GM23338 (cell line): ENCODE measurements at regions not wholly inside any gene's neighbourhood (a gene's known extent, or its start where the extent isn't known, plus 50 kb on each side); places are given as distances from the start of the nearest gene placed in this dataset.

Source experiments
- ATAC-seq: fragments of 200-7000 bp; cut with Tn5 transposase; 3 replicates; pipeline ENCODE4 v1.9.1; 2020
- DNase-seq: peaks from one replicate; pipeline ENCODE4 v3.0.0-alpha.2; 2015; ENCODE audit warnings: low spot score
- H2AFZ ChIP-seq: fragments of 200-600 bp; sonication (generic); 2 replicates; pipeline ENCODE4 v1.8.0; 2016; ENCODE audit warnings: antibody characterized with exemption, mild to moderate bottlenecking, moderate library complexity
- H3F3A ChIP-seq: fragments of 200-600 bp; sonication (generic); replicated peaks from 2 replicates; pipeline ENCODE4 v1.8.0; 2017; ENCODE audit warnings: antibody characterized with exemption, mixed run types, low read depth
- H3K27ac ChIP-seq: fragments of 200-600 bp; sonication (generic); 2 replicates; pipeline ENCODE4 v1.6.1; 2016; ENCODE audit warnings: low read depth
- H3K27me3 ChIP-seq: fragments of 200-600 bp; sonication (generic); 2 replicates; pipeline ENCODE4 v1.8.0; 2016; ENCODE audit warnings: mild to moderate bottlenecking, mixed run types, moderate library complexity; ENCODE audit not compliant: insufficient read depth
- H3K36me3 ChIP-seq: fragments of 200-600 bp; sonication (generic); 2 replicates; pipeline ENCODE4 v1.8.0; 2016; ENCODE audit warnings: mild to moderate bottlenecking; ENCODE audit not compliant: insufficient read depth
- H3K4me1 ChIP-seq: fragments of 200-600 bp; sonication (generic); 2 replicates; pipeline ENCODE4 v1.8.0; 2016; ENCODE audit warnings: mild to moderate bottlenecking, moderate library complexity; ENCODE audit not compliant: insufficient read depth
- H3K4me2 ChIP-seq: fragments of 200-600 bp; sonication (generic); 2 replicates; pipeline ENCODE4 v1.7.1; 2017; ENCODE audit warnings: mixed run types
- H3K4me3 ChIP-seq: fragments of 200-600 bp; sonication (generic); 2 replicates; pipeline ENCODE4 v1.6.1; 2016; ENCODE audit warnings: mixed run types
- H3K79me2 ChIP-seq: fragments of 200-600 bp; sonication (generic); replicated peaks from 2 replicates; pipeline ENCODE4 v1.8.0; 2017; ENCODE audit warnings: mild to moderate bottlenecking; ENCODE audit not compliant: insufficient read depth
- H3K9me2 ChIP-seq: fragments of 200-600 bp; sonication (generic); 2 replicates; pipeline ENCODE4 v1.8.0; 2017; ENCODE audit not compliant: insufficient read depth
- H4K20me1 ChIP-seq: fragments of 200-600 bp; sonication (generic); replicated peaks from 2 replicates; pipeline ENCODE4 v1.8.0; 2017; ENCODE audit warnings: mild to moderate bottlenecking; ENCODE audit not compliant: insufficient read depth
- H3K27ac Mint-ChIP-seq: 2 replicates; pipeline ENCODE4 v1.8.0; 2020; ENCODE audit warnings: inconsistent platforms, mild to moderate bottlenecking, moderate library complexity, mixed read lengths
- H3K27me3 Mint-ChIP-seq: 3 replicates; pipeline ENCODE4 v1.8.0; 2022; ENCODE audit warnings: low read depth, mild to moderate bottlenecking, moderate library complexity, mixed read lengths, inconsistent platforms; ENCODE audit not compliant: insufficient read depth, poor library complexity
- H3K36me3 Mint-ChIP-seq: 3 replicates; pipeline ENCODE4 v1.8.0; 2021; ENCODE audit warnings: low read depth, mild to moderate bottlenecking, inconsistent platforms, moderate library complexity, mixed read lengths
- H3K4me1 Mint-ChIP-seq: 3 replicates; pipeline ENCODE4 v1.8.0; 2020; ENCODE audit warnings: mild to moderate bottlenecking, inconsistent platforms, mixed read lengths
- H3K4me3 Mint-ChIP-seq: 3 replicates; pipeline ENCODE4 v1.8.0; 2021; ENCODE audit warnings: moderate library complexity, mild to moderate bottlenecking, inconsistent platforms, mixed read lengths
- H3K9me3 Mint-ChIP-seq: 3 replicates; pipeline ENCODE4 v1.8.0; 2020; ENCODE audit warnings: moderate library complexity, mild to moderate bottlenecking, inconsistent platforms, mixed read lengths
- CREB1 ChIP-seq: fragments of 250-450 bp; sonication (Bioruptor Pico); IDR thresholded peaks from 2 replicates; pipeline ENCODE4 v1.5.0; 2020; ENCODE audit warnings: low read depth, mild to moderate bottlenecking, moderate library complexity
- NANOG ChIP-seq: IDR thresholded peaks from 2 replicates; pipeline ENCODE4 v1.6.1; 2016; ENCODE audit warnings: antibody characterized with exemption, borderline replicate concordance
- POLR2AphosphoS5 ChIP-seq: IDR thresholded peaks from 2 replicates; pipeline ENCODE4 v1.6.1; 2016; ENCODE audit warnings: antibody characterized with exemption, low read depth
- STAT1 ChIP-seq: IDR thresholded peaks from one replicate; pipeline ENCODE4 v1.6.1; 2016; ENCODE audit warnings: antibody characterized with exemption; ENCODE audit not compliant: unreplicated experiment
- ZNF114 ChIP-seq: fragments of 250-450 bp; sonication (Bioruptor Pico); IDR thresholded peaks from 2 replicates; pipeline ENCODE4 v1.5.0; 2020; ENCODE audit warnings: mild to moderate bottlenecking, moderate library complexity
- ZNF331 ChIP-seq: fragments of 250-450 bp; sonication (Bioruptor Pico); IDR thresholded peaks from 2 replicates; pipeline ENCODE4 v1.5.0; 2020; ENCODE audit warnings: low read depth, mild to moderate bottlenecking, moderate library complexity
- TF ChIP-seq, protein P1 (sequence below), 2 experiments: fragments of 200-600 bp in 1 of 2; sonication (generic) in 1 of 2; conservative IDR thresholded peaks; 2 replicates each; pipeline versions ENCODE4 v1.5.1 to v1.6.1; 2016 to 2017; ENCODE audit warnings: antibody characterized with exemption in 2 of 2, low read depth in 2 of 2, mild to moderate bottlenecking in 2 of 2, moderate library complexity in 1 of 2
- TF ChIP-seq, protein P2 (sequence below): fragments of 250-450 bp; sonication (Bioruptor Pico); IDR thresholded peaks from 2 replicates; pipeline ENCODE4 v1.5.0; 2020; ENCODE audit warnings: mild to moderate bottlenecking, moderate library complexity
- TF ChIP-seq, protein P3 (sequence below): IDR thresholded peaks from 2 replicates; pipeline ENCODE4 v1.6.1; 2016; ENCODE audit warnings: antibody characterized with exemption

DNA sequence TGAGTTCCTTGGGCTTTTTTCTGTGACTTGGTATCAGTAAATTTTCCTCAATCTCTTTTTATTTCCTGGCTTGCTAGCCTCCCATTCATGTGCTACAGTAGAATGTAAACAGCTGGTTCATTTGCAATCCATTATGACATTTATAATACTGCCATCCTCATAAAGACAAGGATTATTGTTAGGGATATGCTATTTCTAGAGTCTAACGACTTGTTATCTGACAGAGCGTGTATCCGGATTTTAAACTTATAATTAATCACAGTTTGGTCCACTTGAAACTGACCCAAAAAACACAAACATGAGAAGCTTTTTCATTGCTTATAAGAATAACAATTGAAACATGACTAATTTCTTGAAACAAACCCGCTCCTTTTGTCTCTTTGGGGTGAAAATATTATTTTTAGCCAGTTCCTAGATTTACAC, 585.8 kb downstream of the TLE4 start:
- H3K36me3 Mint-ChIP-seq: no peaks in the 10 kb centered on the region
- H3K4me3 ChIP-seq: no peak overlapping the region
- no peaks in the 10 kb centered on the region for H4K20me1 ChIP-seq
- H3K4me3 Mint-ChIP-seq: no peak overlapping the region
- no peaks in the 10 kb centered on the region for H3K27me3 Mint-ChIP-seq
- peaks cover 6% of the 10 kb centered on the region; the same call in 1 of the 3 replicates for H3K9me3 Mint-ChIP-seq
- H3K79me2 ChIP-seq: no peaks in the 10 kb centered on the region
- H3K27ac Mint-ChIP-seq: no peak overlapping the region
- H3K36me3 ChIP-seq: no peaks in the 10 kb centered on the region
- no peak overlapping the region for H3K27ac ChIP-seq
- H2AFZ ChIP-seq: peak overlapping the region; percentile 12; the same call in 1 of the 2 replicates
- TF ChIP-seq, protein P1, sequence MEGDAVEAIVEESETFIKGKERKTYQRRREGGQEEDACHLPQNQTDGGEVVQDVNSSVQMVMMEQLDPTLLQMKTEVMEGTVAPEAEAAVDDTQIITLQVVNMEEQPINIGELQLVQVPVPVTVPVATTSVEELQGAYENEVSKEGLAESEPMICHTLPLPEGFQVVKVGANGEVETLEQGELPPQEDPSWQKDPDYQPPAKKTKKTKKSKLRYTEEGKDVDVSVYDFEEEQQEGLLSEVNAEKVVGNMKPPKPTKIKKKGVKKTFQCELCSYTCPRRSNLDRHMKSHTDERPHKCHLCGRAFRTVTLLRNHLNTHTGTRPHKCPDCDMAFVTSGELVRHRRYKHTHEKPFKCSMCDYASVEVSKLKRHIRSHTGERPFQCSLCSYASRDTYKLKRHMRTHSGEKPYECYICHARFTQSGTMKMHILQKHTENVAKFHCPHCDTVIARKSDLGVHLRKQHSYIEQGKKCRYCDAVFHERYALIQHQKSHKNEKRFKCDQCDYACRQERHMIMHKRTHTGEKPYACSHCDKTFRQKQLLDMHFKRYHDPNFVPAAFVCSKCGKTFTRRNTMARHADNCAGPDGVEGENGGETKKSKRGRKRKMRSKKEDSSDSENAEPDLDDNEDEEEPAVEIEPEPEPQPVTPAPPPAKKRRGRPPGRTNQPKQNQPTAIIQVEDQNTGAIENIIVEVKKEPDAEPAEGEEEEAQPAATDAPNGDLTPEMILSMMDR (conservative IDR thresholded peaks at IDR 0.05; ENCODE audit: low read depth in 2 of 2): no peak
- H3K9me2 ChIP-seq: no peaks in the 10 kb centered on the region; the same call in 1 of the 2 replicates
- H3K4me2 ChIP-seq: no peak overlapping the region
- H3F3A ChIP-seq: no peaks in the 10 kb centered on the region
- H3K27me3 ChIP-seq: no peaks in the 10 kb centered on the region
- no peak for DNase-seq
- peaks cover 23% of the 10 kb centered on the region for H3K4me1 Mint-ChIP-seq
- H3K4me1 ChIP-seq: peaks cover 11% of the 10 kb centered on the region; the same call in 1 of the 2 replicates
- ATAC-seq: no peak

DNA sequence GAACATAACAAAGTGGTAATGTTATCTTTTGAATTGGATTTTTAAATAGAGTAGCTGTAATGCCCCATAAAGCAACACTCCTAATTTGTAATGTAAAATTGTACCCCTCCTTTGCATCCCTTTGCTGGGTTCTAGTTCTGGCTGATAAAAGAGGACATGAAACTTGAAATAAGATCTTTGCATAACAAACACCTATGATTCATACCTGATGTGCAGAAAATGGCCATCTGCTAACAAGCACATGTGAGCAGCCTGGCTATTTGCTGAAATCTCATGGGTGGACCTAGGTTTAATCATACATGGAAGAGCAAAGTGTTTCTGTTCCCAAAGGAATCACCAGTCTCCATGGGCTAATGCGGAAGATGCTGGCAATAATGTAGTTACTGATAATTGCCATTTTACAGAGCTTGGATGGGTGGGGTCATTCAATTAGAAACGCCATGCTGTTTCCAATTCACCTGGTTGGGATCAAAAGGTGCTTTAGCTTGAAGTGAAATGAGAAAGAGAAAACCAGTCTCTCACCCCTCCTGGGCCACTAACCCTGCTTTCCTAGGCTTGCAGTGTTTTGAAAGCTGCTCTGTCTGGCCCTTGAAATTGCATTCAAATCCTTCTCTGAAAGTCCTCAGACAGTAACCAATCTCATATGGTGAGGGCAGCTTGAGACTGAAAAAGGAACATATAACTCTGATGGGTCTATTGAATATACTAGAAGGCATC, 585.1 kb downstream of the TLE4 start:
- H4K20me1 ChIP-seq: no peaks in the 10 kb centered on the region
- H3K4me3 ChIP-seq: no peak overlapping the region
- Mint-ChIP-seq H3K9me3 (peaks cover 6% of the 10 kb centered on the region; the same call in 1 of the 3 replicates), H3K4me3 (no peak overlapping the region), H3K36me3 (no peaks in the 10 kb centered on the region), H3K27me3 (no peaks in the 10 kb centered on the region), H3K27ac (no peak overlapping the region), H3K4me1 (peaks cover 23% of the 10 kb centered on the region)
- peaks cover 11% of the 10 kb centered on the region; the same call in 1 of the 2 replicates for H3K4me1 ChIP-seq
- ATAC-seq: no peak; the same call in 2 of the 3 replicates
- H3F3A ChIP-seq: no peaks in the 10 kb centered on the region
- H3K4me2 ChIP-seq: no peak overlapping the region
- peak overlapping the region; percentile 12; the same call in 1 of the 2 replicates for H2AFZ ChIP-seq
- no peaks in the 10 kb centered on the region; the same call in 1 of the 2 replicates for H3K9me2 ChIP-seq
- no peaks in the 10 kb centered on the region for H3K79me2 ChIP-seq
- no peak for DNase-seq
- no peak overlapping the region for H3K27ac ChIP-seq
- no peaks in the 10 kb centered on the region for H3K36me3 ChIP-seq
- H3K27me3 ChIP-seq: no peaks in the 10 kb centered on the region
- TF ChIP-seq, protein P2, sequence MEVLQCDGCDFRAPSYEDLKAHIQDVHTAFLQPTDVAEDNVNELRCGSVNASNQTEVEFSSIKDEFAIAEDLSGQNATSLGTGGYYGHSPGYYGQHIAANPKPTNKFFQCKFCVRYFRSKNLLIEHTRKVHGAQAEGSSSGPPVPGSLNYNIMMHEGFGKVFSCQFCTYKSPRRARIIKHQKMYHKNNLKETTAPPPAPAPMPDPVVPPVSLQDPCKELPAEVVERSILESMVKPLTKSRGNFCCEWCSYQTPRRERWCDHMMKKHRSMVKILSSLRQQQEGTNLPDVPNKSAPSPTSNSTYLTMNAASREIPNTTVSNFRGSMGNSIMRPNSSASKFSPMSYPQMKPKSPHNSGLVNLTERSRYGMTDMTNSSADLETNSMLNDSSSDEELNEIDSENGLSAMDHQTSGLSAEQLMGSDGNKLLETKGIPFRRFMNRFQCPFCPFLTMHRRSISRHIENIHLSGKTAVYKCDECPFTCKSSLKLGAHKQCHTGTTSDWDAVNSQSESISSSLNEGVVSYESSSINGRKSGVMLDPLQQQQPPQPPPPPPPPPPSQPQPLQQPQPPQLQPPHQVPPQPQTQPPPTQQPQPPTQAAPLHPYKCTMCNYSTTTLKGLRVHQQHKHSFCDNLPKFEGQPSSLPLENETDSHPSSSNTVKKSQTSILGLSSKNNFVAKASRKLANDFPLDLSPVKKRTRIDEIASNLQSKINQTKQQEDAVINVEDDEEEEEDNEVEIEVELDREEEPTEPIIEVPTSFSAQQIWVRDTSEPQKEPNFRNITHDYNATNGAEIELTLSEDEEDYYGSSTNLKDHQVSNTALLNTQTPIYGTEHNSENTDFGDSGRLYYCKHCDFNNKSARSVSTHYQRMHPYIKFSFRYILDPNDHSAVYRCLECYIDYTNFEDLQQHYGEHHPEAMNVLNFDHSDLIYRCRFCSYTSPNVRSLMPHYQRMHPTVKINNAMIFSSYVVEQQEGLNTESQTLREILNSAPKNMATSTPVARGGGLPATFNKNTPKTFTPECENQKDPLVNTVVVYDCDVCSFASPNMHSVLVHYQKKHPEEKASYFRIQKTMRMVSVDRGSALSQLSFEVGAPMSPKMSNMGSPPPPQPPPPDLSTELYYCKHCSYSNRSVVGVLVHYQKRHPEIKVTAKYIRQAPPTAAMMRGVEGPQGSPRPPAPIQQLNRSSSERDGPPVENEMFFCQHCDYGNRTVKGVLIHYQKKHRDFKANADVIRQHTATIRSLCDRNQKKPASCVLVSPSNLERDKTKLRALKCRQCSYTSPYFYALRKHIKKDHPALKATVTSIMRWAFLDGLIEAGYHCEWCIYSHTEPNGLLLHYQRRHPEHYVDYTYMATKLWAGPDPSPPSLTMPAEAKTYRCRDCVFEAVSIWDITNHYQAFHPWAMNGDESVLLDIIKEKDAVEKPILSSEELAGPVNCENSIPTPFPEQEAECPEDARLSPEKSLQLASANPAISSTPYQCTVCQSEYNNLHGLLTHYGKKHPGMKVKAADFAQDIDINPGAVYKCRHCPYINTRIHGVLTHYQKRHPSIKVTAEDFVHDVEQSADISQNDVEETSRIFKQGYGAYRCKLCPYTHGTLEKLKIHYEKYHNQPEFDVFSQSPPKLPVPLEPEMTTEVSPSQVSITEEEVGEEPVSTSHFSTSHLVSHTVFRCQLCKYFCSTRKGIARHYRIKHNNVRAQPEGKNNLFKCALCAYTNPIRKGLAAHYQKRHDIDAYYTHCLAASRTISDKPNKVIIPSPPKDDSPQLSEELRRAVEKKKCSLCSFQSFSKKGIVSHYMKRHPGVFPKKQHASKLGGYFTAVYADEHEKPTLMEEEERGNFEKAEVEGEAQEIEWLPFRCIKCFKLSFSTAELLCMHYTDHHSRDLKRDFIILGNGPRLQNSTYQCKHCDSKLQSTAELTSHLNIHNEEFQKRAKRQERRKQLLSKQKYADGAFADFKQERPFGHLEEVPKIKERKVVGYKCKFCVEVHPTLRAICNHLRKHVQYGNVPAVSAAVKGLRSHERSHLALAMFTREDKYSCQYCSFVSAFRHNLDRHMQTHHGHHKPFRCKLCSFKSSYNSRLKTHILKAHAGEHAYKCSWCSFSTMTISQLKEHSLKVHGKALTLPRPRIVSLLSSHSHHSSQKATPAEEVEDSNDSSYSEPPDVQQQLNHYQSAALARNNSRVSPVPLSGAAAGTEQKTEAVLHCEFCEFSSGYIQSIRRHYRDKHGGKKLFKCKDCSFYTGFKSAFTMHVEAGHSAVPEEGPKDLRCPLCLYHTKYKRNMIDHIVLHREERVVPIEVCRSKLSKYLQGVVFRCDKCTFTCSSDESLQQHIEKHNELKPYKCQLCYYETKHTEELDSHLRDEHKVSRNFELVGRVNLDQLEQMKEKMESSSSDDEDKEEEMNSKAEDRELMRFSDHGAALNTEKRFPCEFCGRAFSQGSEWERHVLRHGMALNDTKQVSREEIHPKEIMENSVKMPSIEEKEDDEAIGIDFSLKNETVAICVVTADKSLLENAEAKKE (CRISPR knock-in tag): no peak
- no peak for TF ChIP-seq ZNF331
- TF ChIP-seq NANOG: no peak
- no peak for TF ChIP-seq POLR2AphosphoS5
- no peak for TF ChIP-seq CREB1
- TF ChIP-seq, protein P1 (conservative IDR thresholded peaks at IDR 0.05; ENCODE audit: low read depth in 2 of 2): no peak
- TF ChIP-seq ZNF114 (CRISPR knock-in tag): no peak
- TF ChIP-seq STAT1: no peak
- TF ChIP-seq, protein P3, sequence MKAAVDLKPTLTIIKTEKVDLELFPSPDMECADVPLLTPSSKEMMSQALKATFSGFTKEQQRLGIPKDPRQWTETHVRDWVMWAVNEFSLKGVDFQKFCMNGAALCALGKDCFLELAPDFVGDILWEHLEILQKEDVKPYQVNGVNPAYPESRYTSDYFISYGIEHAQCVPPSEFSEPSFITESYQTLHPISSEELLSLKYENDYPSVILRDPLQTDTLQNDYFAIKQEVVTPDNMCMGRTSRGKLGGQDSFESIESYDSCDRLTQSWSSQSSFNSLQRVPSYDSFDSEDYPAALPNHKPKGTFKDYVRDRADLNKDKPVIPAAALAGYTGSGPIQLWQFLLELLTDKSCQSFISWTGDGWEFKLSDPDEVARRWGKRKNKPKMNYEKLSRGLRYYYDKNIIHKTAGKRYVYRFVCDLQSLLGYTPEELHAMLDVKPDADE: no peak
